ENCODE measurements at regions not wholly inside any gene's neighbourhood (a gene's known extent, or its start where the extent isn't known, plus 50 kb on each side); places are given as distances from the start of the nearest gene placed in this dataset.
A peak's percentile ranks its signal among the peaks of the same experiment; 100 is the strongest.
"Not testable (repeated sequence)": the region's sequence is repeated elsewhere in the genome, so short reads cannot be mapped to it uniquely, and the experiment has no call there.

DNA sequence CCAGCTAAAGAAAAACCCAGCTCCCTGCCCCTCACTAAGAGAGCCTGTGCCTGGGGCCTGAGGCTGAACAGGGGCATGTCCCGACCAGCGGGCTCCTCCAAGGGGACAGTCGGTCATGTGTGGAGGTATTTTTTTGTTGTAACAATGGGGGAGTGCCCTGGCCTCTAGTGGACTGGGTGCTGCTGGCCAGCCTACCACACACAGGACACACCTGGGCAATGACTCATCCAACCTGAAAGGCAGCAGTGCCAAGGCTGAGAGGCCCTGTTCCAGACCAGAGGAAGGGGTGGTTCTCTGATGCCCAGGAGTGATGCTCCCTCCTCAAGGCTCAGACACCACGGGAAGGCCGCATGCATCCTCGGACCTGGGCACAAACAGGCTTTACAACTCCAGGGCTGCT, 181.5 kb downstream of the OLFM1 start:
- no peak for DNase-seq (ENCODE audit: low read depth in 4 of 4, low spot score in 3 of 4)

DNA sequence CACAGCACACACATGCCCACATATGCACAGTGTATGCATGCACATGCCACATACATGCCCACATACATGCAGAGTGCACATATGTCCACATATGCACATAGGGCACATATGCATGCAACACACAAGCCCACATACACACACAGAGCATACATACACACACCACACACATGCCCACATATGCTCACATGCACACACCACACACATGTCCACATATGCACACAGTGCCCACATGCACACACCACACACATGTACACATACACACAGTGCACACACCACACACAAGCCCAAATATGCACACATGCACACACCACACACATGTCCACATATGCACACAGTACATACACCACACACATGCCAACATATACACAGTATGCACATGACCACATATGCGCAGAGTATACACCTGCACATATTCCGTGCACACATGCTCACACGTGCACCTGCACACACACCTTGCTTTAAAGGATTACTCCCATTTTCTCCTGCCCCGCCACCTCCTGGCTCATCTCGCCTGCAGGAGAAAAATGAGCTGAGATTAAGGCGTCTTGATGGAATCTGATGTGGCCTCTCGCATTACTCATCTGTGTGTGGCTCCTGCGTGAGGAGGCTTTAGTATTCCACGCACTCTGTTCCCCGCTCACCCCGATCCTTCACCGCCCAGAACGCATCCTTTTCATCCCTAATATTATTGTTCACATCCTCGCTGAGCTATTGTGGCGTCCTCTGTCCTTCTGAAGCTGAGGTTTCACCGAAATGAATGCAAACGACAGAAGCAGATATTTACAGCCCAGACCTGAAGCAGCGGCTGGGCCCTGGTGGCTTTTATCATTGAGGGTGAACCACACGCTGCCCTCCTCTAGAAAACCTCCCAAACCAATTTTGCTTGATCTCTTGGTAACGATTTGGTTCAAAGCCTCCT, 182.7 kb downstream of the OLFM1 start:
- no peak for DNase-seq (ENCODE audit: low read depth in 4 of 4, low spot score in 3 of 4)

DNA sequence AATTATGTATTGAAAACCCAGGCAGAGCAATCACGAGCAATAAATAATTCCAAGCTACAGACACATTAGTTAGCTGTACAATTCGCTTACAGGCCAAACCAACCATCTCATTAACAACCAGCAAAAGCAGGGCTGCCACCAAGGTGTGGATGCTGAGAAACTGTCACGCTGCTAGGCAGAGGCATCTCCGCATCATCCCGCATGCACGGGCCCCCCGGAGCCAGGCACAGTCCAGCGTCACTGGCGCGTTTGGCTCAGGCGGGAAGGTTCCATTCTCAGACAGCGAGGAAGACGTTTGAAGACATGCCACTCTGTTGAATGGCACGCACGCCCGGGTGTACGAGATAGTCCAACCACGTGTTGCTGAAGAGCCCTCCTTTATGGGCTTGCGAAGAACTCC, 184.0 kb downstream of the OLFM1 start:
- no peak for DNase-seq (ENCODE audit: low read depth in 4 of 4, low spot score in 3 of 4)

DNA sequence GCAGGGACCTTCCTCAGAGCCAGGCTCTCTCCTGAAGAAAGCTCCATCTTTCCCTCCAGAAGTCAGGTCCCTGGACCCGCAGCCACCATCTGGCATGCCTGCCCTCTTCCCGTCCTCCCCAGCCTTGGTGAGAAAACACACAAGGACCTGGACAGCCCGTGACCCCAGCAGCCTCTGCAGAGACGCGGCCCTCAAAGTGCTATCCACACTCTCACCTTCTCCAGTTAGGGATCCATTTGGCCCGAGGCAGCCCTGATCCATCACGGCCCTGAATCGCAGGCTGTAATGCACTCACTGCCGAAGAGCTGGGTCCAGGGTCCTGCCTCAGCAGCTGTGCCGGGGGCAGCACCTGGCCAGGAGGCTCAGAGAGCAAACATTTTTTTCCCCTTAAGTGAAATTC, 185.1 kb downstream of the OLFM1 start:
- no peak for DNase-seq (ENCODE audit: low read depth in 4 of 4, low spot score in 3 of 4)

DNA sequence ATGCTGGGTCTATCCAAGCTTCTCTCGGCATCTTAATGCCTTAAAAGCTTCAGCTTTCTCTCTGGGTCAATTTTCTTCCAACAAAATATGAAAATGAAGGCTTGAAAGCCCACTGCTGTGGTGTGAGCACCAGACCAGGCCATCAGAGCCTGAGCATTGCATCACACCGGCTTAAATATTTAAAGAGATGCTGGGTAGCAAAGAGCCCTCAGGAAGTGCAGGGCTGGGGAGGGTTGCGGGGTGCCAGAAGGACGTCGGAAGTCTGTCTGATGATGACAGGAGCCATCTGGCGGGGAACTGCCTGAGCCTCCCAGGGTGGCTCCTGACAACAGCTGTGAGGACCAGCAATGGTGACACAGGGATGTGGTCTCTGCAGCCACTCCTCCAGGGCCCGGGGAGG, 185.5 kb downstream of the OLFM1 start:
- DNase-seq (ENCODE audit: low read depth in 4 of 4, low spot score in 3 of 4) = peak in 2 of 4 donors; percentile 14 to 20

DNA sequence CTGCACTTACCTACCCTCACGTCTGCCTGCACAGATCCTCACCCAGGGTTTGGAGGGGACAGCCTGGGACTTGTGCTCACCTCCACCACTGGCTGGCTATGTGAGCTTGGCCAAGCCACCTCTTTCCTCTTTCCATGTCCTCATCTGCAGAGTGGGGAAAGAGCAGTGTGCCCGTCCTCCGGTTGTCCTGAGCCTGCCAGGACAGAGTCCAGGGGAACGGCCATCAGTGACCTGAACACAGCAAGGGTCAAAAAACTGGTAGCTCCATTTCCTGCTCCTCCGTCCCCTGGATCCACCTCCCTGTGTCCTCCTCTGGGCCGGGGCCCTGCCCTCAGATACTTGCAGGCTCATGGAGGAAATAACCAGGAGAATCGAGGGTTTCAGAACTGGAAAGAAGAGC, 187.7 kb downstream of the OLFM1 start:
- no peak for DNase-seq (ENCODE audit: low read depth in 4 of 4, low spot score in 3 of 4)

DNA sequence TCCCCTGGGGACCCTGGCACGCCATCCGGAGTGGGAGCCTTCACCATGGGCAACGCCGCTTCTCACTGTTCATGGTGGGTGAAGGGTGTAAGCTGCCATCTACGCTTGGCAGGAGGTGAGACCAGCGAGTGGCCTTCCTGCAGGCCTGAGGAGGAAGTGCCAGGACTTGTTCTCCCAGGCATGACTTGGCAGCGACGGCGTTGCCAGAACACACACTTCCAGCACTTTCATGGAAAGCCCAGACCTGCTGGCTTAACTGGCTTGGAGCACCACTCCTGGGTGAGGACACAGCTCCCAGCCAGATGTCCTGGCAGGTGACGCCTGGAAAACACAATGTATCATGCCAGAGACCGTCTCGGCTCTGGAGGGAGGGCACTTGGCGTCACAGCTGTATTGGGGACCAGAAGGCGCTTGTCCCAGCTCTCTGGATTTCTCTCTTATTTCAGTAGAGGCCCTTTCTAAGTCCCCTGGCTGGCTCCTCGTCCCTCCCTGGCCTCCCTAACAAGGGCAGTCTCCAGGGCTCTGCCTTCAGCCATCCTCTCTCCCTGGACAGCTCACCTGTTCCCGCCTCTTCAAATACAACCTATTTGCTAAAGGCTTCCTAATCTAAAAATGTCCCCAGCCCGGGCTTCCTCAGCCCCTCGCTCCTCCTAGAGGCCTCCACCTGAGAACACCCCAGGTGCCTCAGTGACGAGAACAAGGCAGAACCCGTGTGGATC, 188.3 kb downstream of the OLFM1 start:
- no peak for DNase-seq (ENCODE audit: low read depth in 4 of 4, low spot score in 3 of 4)

DNA sequence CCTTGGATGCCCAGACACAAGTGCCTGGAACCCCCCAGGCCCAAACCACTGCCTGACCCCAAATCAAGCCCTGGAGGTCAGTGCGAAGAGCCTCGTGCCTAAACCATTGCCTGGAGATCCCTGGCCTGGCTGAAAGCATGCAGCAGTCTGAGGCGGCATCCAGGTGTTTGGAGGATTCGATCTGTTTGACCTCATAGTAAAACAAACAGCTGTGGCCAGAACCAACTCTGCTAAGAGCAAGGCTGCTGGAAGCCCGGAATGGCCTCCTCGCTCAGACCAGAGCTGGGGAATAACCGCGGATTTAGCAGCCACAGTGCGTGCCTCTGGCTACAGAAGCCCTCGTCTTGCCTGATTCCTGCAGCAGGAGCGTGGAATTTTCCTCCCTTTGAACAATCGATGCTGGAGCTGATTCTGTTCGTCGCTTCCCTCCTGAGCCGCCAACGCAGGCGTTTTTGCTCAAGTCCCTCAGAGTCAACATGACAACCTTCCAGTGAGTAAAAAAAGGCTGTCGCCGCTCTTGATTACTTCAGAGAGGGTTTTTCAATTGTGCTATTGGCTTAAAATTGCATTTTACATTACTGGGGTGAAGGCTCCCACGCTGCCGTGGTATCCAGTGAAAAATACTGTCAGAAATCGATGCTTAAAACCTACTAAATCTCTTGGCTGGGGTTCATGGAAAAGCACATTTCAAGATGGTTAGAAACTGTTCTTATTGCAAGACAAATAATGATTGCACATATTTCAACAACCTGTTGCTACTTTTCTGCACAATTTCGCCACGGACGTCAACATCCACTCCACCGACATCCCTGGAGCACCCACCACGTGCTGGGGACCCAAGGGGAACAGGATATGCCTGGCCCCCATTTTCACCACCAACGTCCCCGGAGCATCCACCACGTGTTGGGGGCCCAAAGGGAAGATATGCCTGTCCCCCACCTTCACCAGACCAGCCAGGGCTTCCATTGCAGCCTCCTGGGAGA, 190.0 kb downstream of the OLFM1 start:
- DNase-seq (ENCODE audit: low read depth in 4 of 4, low spot score in 3 of 4) = no peak

DNA sequence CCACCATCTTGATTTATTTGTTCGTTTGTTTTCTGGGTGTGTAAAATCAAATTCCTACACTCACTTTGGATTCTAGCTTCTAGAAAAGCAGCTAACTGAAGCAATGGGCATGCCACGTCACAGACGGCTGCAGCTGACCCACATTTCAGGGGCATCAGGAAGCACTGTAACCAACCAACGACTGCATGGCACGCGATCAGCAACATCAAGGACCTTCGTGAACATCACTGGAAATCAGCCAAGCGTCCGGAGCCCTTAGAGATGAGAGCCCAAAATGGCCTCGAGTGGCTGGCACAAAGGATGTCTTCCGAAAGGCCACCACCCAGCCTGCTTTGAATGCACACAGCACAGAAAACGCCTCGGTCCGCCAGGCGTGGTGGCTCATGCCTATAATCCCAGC, 191.1 kb downstream of the OLFM1 start:
- DNase-seq (ENCODE audit: low read depth in 4 of 4, low spot score in 3 of 4) = no peak

DNA sequence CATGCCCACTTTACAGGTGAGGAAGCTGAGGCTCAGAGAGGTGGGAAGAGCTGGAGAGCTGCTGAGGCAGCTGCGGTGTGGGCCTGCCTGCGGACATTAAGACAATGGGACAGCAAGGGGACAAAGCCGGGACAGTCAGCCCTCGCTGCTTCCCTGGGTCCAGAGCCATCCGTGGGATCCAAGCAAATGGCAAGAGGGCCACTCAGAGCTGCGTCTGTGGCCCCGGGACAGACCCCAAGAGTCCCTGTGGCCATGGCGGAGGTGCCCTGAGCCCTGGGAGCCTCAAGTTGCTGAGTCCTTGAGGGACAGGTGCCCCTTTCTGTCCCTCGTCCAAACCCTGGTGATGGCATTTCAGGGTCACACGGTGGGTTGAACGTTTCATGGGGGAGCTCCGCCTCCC, 191.9 kb downstream of the OLFM1 start:
- DNase-seq (ENCODE audit: low read depth in 4 of 4, low spot score in 3 of 4) = no peak

DNA sequence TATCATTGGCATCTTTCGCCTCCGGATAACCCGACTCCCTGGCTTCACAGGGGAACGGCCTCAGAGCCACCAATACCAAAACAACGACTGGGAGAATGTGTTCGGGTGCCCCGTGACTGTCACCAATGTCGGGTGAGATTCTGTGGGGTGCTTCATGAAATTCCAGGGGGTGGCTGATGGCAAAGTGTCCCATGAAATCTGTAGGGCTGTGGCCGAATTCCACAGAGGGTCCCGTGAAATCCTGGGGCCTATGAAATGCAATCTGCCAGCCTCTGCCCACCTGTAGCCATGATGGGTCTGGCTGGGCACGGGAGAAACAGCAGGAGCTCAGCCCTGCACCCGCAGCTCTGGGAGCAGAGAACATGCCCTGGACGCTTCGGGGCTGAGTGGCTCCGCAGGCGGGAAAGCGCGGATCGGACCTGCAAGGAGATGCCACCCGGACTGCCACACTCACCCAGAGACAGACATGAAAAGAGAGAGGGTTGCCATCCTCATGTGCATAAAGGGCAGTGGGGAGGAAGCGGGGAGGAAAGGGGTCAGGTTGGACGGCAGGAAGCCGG, 192.4 kb downstream of the OLFM1 start:
- no peak for DNase-seq (ENCODE audit: low read depth in 4 of 4, low spot score in 3 of 4)

DNA sequence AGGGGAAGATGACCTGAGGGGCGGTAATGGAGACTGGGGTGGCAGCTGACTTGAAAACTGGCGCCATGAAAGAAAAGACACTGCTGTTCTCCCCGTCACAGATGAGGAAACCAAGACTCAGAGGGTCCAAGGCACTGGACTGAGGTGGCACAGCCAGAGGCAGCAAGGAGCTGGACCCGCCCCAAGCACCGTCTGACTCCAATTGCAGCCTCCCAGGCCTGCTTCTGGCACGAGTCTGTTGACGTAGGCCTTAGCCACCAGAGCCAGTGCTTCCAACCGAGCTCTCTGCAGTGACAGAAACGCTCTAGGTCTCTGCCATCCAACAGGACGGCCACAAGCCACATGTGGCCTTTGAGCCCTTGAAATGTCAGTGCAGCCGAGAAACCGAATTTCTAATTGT, 193.2 kb downstream of the OLFM1 start:
- DNase-seq (ENCODE audit: low read depth in 4 of 4, low spot score in 3 of 4) = no peak

DNA sequence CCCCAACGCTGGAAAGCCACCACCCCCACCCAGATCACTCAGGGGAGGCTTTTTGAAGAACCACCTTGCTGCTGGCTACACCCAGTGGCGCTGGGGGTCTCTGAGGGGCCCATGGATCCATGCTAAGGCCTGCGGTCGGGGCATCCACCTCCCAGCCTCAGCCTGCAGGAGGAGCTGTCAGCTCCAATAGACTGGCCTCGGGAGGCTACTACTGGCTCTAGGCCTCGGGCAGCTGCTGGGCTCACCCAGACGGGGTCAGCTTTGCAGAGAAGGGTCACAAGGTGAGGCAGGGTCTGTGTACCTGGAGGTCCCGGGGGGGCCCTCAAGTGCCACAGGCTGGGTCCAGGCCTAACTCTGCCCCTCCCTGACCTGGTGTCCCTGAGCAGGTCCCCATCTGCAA, 193.7 kb downstream of the OLFM1 start:
- DNase-seq (ENCODE audit: low read depth in 4 of 4, low spot score in 3 of 4) = no peak

DNA sequence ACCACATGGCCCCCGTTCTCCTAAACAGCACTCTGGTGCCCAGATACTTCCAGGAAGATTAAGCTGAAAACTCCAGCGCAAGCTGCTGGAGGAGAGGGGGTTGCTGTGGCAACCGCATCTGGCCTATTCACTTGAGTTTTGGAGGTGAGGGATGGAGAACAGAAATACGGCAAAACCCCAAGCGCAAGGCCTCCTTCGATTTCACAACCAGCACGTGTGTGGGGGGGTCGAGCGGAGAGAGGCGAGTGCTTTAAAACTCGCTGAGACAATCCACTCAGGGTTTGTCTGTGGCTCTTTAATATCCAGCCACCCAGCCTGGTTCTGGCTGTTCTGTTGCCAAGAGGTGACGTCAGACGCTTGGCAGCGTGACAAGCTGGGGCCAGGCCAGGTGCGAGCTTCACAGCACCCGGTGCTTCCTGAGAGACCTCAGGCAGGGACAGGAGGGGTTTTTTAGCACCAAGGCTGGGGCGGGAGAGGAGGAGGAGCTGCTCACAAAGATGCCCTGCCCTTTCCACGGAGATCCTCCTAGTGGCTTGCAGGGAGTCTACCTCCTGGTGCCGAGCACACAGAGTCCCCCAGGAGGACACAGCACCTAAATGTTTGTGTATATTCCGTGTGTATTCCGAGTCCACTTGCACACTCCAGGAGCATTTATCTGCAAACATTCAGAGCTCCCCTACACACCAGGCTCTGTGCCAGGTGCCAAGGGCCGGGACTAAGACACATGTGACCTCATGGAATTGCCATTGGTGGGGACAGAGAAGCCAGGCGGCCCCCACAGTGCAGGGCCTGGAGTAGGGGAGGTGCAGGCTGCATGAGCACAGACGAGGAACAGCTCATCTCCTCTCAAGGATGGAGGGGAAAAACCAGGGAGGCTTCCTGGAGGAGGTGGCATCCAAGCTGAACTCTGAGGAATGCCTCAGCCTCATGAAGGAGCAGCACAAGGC, 194.6 kb downstream of the OLFM1 start:
- DNase-seq (ENCODE audit: low read depth in 4 of 4, low spot score in 3 of 4) = peak in 2 of 4 donors; percentile 12 to 33

DNA sequence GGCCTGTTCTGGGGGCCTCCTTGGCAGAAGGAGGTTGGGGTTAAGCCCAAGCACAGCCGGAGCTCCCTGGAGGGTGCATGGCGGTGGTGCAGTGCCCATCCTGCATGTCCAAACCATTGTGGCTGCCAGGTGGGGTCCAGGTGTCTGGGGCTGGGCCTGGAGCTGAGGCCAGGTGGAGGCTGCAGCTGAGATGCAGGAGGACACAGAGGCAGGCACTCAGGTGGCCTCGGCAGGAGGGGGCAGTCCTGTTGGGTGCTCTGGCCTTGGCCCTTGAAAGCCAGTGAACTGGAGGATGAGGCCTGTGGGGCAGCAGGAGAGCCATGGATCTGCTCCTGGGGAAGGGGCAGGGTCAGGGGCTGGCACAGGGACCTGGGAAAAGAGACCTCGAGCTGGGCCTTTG, 195.3 kb downstream of the OLFM1 start:
- no peak for DNase-seq (ENCODE audit: low read depth in 4 of 4, low spot score in 3 of 4)

DNA sequence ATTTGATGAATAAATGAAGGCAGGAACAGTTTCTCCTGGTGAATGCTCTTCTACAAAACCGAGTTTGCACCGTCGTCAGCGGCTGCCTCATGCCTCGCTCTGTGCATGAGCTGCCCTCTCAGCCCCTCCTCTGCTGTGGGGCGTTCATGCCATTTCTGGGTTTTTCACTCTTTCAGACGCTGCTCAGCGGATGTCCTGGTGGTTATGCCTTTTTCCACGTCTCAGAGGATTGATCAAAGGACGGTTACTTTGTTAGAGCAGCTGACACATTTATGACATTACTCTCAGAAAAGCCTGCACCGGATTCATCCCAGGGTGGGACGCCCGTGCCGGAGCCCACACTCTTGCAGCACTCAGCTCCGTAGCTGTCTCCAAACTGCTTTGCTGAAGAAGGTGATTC, 195.9 kb upstream of the PPP1R26 start:
- no peak for DNase-seq (ENCODE audit: low read depth in 4 of 4, low spot score in 3 of 4)

DNA sequence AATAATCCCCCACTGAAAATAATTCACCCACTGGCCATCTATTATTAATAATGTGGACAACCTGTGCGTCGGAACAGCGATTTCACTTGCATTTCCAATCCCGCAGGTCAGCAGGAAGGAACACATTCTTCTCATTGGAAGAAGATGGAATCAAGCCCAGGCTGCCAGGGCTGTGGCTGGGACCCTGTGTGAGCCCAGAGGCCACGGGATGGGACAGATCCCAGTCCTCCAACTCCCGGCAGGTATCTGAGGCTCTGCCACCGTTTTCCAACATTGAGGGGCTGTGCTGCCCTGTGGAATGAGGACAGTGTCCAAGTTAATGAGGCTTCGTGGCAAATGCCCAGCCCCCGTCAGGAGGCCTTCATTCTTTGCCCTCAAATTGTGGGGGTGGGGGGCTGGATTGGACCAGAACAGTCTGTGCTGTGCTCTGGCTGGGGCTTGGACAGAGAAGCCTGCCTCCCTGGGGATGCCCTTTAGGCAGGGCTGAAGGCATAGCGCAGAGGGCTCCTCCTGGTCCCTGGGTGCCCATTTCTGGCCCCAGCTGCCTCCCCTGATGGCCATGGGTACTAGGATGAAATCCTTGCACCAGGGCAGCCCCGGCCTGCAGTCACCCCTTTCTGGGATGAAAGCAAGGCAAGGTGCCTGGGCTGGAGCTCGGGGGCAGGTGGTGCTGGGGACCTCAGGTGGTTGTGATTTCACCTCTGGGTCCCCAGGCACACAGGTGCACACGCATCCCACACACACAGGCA, 195.0 kb upstream of the PPP1R26 start:
- no peak for DNase-seq (ENCODE audit: low read depth in 4 of 4, low spot score in 3 of 4)

DNA sequence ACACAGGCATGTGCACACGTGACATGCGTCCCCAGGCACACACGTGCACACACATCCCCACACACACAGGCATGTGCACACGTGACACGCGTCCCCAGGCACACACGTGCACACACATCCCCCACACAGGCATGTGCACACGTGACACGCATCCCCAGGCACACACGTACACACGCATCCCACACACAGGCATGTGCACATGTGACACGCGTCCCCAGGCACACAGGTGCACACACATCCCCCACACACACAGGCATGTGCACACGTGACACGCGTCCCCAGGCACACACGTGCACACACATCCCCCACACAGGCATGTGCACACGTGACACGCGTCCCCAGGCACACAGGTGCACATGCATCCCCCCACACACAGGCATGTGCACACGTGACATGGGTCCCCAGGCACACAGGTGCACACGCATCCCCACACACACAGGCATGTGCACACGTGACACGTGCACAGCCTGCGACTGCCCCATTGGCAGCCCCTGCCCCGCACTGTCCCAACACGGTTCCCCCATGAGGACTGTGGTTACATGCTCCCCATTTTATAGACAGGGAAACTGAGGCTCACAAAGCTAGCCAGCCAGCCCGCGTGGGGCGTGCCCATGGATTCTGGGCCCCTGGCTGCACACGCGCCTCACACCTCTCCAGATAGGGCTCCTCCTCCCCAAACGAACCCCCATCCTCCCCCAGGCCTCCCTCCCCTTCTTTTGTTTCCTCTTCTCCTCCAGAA, 193.2 kb upstream of the PPP1R26 start:
- not testable (repeated sequence) for DNase-seq (ENCODE audit: low read depth in 4 of 4, low spot score in 3 of 4)
